ENCODE measurements at regions not wholly inside any gene's neighbourhood (a gene's known extent, or its start where the extent isn't known, plus 50 kb on each side); places are given as distances from the start of the nearest gene placed in this dataset.

GRCh38 chr14:65204056-65204455, 101.7 kb upstream of the MAX start:
- WGBS (ENCODE audit: insufficient coverage): 70% methylated on average over 2 of the region's 5 CpGs
- Histone ChIP-seq H3K4me3 (ENCODE audit: low read length) (no peak overlapping the region), H3K4me1 (ENCODE audit: control insufficient read depth, insufficient read depth, low read length) (no peaks in the 10 kb centered on the region), H3K27ac (ENCODE audit: low read length) (no peak overlapping the region), H3K36me3 (ENCODE audit: control insufficient read depth, insufficient read depth, low read length) (no peaks in the 10 kb centered on the region), H3K27me3 (ENCODE audit: control insufficient read depth, insufficient read depth, low read length) (no peaks in the 10 kb centered on the region), H3K9me3 (replicated peaks; ENCODE audit: control insufficient read depth, low read depth, low read length) (no peaks in the 10 kb centered on the region)
- no peak for DNase-seq

GRCh38 chr14:65206078-65206447, 103.7 kb upstream of the MAX start:
- 72% methylated on average over 2 of the region's 7 CpGs for WGBS (ENCODE audit: insufficient coverage)

GRCh38 chr14:65206448-65207096, 104.3 kb upstream of the MAX start:
- Histone ChIP-seq H3K36me3 (ENCODE audit: control insufficient read depth, insufficient read depth, low read length) (no peaks in the 10 kb centered on the region), H3K27me3 (ENCODE audit: control insufficient read depth, insufficient read depth, low read length) (peaks cover 2% of the 10 kb centered on the region), H3K9me3 (replicated peaks; ENCODE audit: control insufficient read depth, low read depth, low read length) (no peaks in the 10 kb centered on the region), H3K4me1 (ENCODE audit: control insufficient read depth, insufficient read depth, low read length) (no peaks in the 10 kb centered on the region), H3K27ac (ENCODE audit: low read length) (no peak overlapping the region), H3K4me3 (ENCODE audit: low read length) (no peak overlapping the region)
- no peak for DNase-seq
- WGBS (ENCODE audit: insufficient coverage): no CpG with 5 or more reads among the region's 3 CpGs

More at GRCh38 chr14:65206078-65206447, 103.7 kb upstream of the MAX start:
- no peaks in the 10 kb centered on the region for H3K36me3 ChIP-seq (ENCODE audit: control insufficient read depth, insufficient read depth, low read length)
- DNase-seq: no peak
- H3K27me3 ChIP-seq (ENCODE audit: control insufficient read depth, insufficient read depth, low read length): peaks cover 2% of the 10 kb centered on the region
- H3K9me3 ChIP-seq (replicated peaks; ENCODE audit: control insufficient read depth, low read depth, low read length): no peaks in the 10 kb centered on the region
- H3K4me1 ChIP-seq (ENCODE audit: control insufficient read depth, insufficient read depth, low read length): no peaks in the 10 kb centered on the region
- H3K4me3 ChIP-seq (ENCODE audit: low read length): no peak overlapping the region
- H3K27ac ChIP-seq (ENCODE audit: low read length): no peak overlapping the region

- peak; percentile 31 for DNase-seq
- peaks cover 2% of the 10 kb centered on the region for H3K27me3 ChIP-seq (ENCODE audit: control insufficient read depth, insufficient read depth, low read length)
- no peaks in the 10 kb centered on the region for H3K36me3 ChIP-seq (ENCODE audit: control insufficient read depth, insufficient read depth, low read length)
- no peaks in the 10 kb centered on the region for H3K4me1 ChIP-seq (ENCODE audit: control insufficient read depth, insufficient read depth, low read length)
- H3K4me3 ChIP-seq (ENCODE audit: low read length): no peak overlapping the region
- WGBS (ENCODE audit: insufficient coverage): 96% methylated on average over 9 of the region's 10 CpGs
- H3K9me3 ChIP-seq (replicated peaks; ENCODE audit: control insufficient read depth, low read depth, low read length): no peaks in the 10 kb centered on the region
- H3K27ac ChIP-seq (ENCODE audit: low read length): no peak overlapping the region
Measured at GRCh38 chr14:65208548-65208947, 106.2 kb upstream of the MAX start.

- no peaks in the 10 kb centered on the region for H3K9me3 ChIP-seq (replicated peaks; ENCODE audit: control insufficient read depth, low read depth, low read length)
- no peak overlapping the region for H3K4me3 ChIP-seq (ENCODE audit: low read length)
- no peak for DNase-seq
- no peaks in the 10 kb centered on the region for H3K4me1 ChIP-seq (ENCODE audit: control insufficient read depth, insufficient read depth, low read length)
- H3K27me3 ChIP-seq (ENCODE audit: control insufficient read depth, insufficient read depth, low read length): peaks cover 2% of the 10 kb centered on the region
- no peaks in the 10 kb centered on the region for H3K36me3 ChIP-seq (ENCODE audit: control insufficient read depth, insufficient read depth, low read length)
- WGBS (ENCODE audit: insufficient coverage): no CpG with 5 or more reads among the region's 4 CpGs
- no peak overlapping the region for H3K27ac ChIP-seq (ENCODE audit: low read length)
Measured at GRCh38 chr14:65210118-65210821, 108.0 kb upstream of the MAX start.

- no peak overlapping the region for H3K4me3 ChIP-seq (ENCODE audit: low read length)
- peaks cover 2% of the 10 kb centered on the region for H3K27me3 ChIP-seq (ENCODE audit: control insufficient read depth, insufficient read depth, low read length)
- DNase-seq: no peak
- no peaks in the 10 kb centered on the region for H3K9me3 ChIP-seq (replicated peaks; ENCODE audit: control insufficient read depth, low read depth, low read length)
- H3K27ac ChIP-seq (ENCODE audit: low read length): no peak overlapping the region
- H3K36me3 ChIP-seq (ENCODE audit: control insufficient read depth, insufficient read depth, low read length): no peaks in the 10 kb centered on the region
- H3K4me1 ChIP-seq (ENCODE audit: control insufficient read depth, insufficient read depth, low read length): no peaks in the 10 kb centered on the region
Measured at GRCh38 chr14:65210822-65211182, 108.5 kb upstream of the MAX start.

GRCh38 chr14:65211341-65211987, 109.1 kb upstream of the MAX start:
- H3K4me1 ChIP-seq (ENCODE audit: control insufficient read depth, insufficient read depth, low read length): no peaks in the 10 kb centered on the region
- peaks cover 2% of the 10 kb centered on the region for H3K27me3 ChIP-seq (ENCODE audit: control insufficient read depth, insufficient read depth, low read length)
- no peak for DNase-seq
- WGBS (ENCODE audit: insufficient coverage): no CpG with 5 or more reads among the region's 3 CpGs
- no peak overlapping the region for H3K27ac ChIP-seq (ENCODE audit: low read length)
- H3K4me3 ChIP-seq (ENCODE audit: low read length): no peak overlapping the region
- no peaks in the 10 kb centered on the region for H3K9me3 ChIP-seq (replicated peaks; ENCODE audit: control insufficient read depth, low read depth, low read length)
- no peaks in the 10 kb centered on the region for H3K36me3 ChIP-seq (ENCODE audit: control insufficient read depth, insufficient read depth, low read length)

- no peak for DNase-seq
- Histone ChIP-seq H3K9me3 (replicated peaks; ENCODE audit: control insufficient read depth, low read depth, low read length) (no peaks in the 10 kb centered on the region), H3K4me1 (ENCODE audit: control insufficient read depth, insufficient read depth, low read length) (no peaks in the 10 kb centered on the region), H3K36me3 (ENCODE audit: control insufficient read depth, insufficient read depth, low read length) (no peaks in the 10 kb centered on the region), H3K27me3 (ENCODE audit: control insufficient read depth, insufficient read depth, low read length) (peaks cover 2% of the 10 kb centered on the region), H3K4me3 (ENCODE audit: low read length) (no peak overlapping the region), H3K27ac (ENCODE audit: low read length) (no peak overlapping the region)
Measured at GRCh38 chr14:65213316-65213715, 111.0 kb upstream of the MAX start.

GRCh38 chr14:65214741-65215140, 112.4 kb upstream of the MAX start:
- 17% methylated on average over 1 of the region's 2 CpGs for WGBS (ENCODE audit: insufficient coverage)

GRCh38 chr14:65219353-65219752, 117.0 kb upstream of the MAX start:
- H3K27ac ChIP-seq (ENCODE audit: low read length): no peak overlapping the region
- H3K36me3 ChIP-seq (ENCODE audit: control insufficient read depth, insufficient read depth, low read length): no peaks in the 10 kb centered on the region
- WGBS (ENCODE audit: insufficient coverage): 87% methylated on average over 4 of the region's 4 CpGs
- H3K4me3 ChIP-seq (ENCODE audit: low read length): no peak overlapping the region
- no peaks in the 10 kb centered on the region for H3K4me1 ChIP-seq (ENCODE audit: control insufficient read depth, insufficient read depth, low read length)
- H3K9me3 ChIP-seq (replicated peaks; ENCODE audit: control insufficient read depth, low read depth, low read length): no peaks in the 10 kb centered on the region
- no peak for DNase-seq
- H3K27me3 ChIP-seq (ENCODE audit: control insufficient read depth, insufficient read depth, low read length): no peaks in the 10 kb centered on the region

More at GRCh38 chr14:65214741-65215140, 112.4 kb upstream of the MAX start:
- H3K27me3 ChIP-seq (ENCODE audit: control insufficient read depth, insufficient read depth, low read length): peaks cover 2% of the 10 kb centered on the region
- no peak overlapping the region for H3K27ac ChIP-seq (ENCODE audit: low read length)
- peak; percentile 63 for DNase-seq
- no peak overlapping the region for H3K4me3 ChIP-seq (ENCODE audit: low read length)
- no peaks in the 10 kb centered on the region for H3K4me1 ChIP-seq (ENCODE audit: control insufficient read depth, insufficient read depth, low read length)
- H3K36me3 ChIP-seq (ENCODE audit: control insufficient read depth, insufficient read depth, low read length): no peaks in the 10 kb centered on the region
- no peaks in the 10 kb centered on the region for H3K9me3 ChIP-seq (replicated peaks; ENCODE audit: control insufficient read depth, low read depth, low read length)

All from muscle of leg (tissue), 3 donors.